OCI-LY1 (cell line): ENCODE measurements at regions not wholly inside any gene's neighbourhood (a gene's known extent, or its start where the extent isn't known, plus 50 kb on each side); places are given as distances from the start of the nearest gene placed in this dataset.

Experiments used
- H2AFZ ChIP-seq: fragments of 200-600 bp; sonication (generic), shearing (Covaris generic); 2 replicates; pipeline ENCODE4 v1.6.0; 2014; ENCODE audit warnings: antibody characterized with exemption, mild to moderate bottlenecking, low read length
- H3F3A ChIP-seq: fragments of 200-600 bp; sonication (generic), shearing (Covaris generic); 2 replicates; pipeline ENCODE4 v1.6.0; 2014; ENCODE audit warnings: mild to moderate bottlenecking, antibody characterized with exemption, low read length, moderate library complexity; ENCODE audit not compliant: insufficient read depth
- H3K27ac ChIP-seq: fragments of 200-600 bp; sonication (generic); 2 replicates; pipeline ENCODE4 v1.5.1; 2014; ENCODE audit warnings: low read length, mixed run types, mild to moderate bottlenecking, low read depth; ENCODE audit not compliant: poor library complexity, severe bottlenecking
- H3K27me3 ChIP-seq: fragments of 200-600 bp; sonication (generic); 2 replicates; pipeline ENCODE4 v1.6.0; 2014; ENCODE audit warnings: antibody characterized with exemption, mild to moderate bottlenecking, low read length, moderate library complexity; ENCODE audit not compliant: insufficient read depth
- H3K36me3 ChIP-seq: fragments of 200-600 bp; sonication (generic); 2 replicates; pipeline ENCODE4 v1.6.1; 2014; ENCODE audit warnings: mild to moderate bottlenecking, antibody characterized with exemption, low read length, moderate library complexity, mixed read lengths; ENCODE audit not compliant: insufficient read depth
- H3K4me1 ChIP-seq: fragments of 200-600 bp; sonication (generic); 2 replicates; pipeline ENCODE4 v1.5.1; 2014; ENCODE audit warnings: mild to moderate bottlenecking, low read length, moderate library complexity; ENCODE audit not compliant: insufficient read depth, severe bottlenecking
- H3K4me2 ChIP-seq: fragments of 200-600 bp; sonication (generic), shearing (Covaris generic); 2 replicates; pipeline ENCODE4 v1.6.1; 2014; ENCODE audit warnings: low read length
- H3K4me3 ChIP-seq: fragments of 200-600 bp; sonication (generic); 2 replicates; pipeline ENCODE4 v1.5.1; 2014; ENCODE audit warnings: low read length, low read depth, mild to moderate bottlenecking, mixed read lengths; ENCODE audit not compliant: poor library complexity, severe bottlenecking
- H3K79me2 ChIP-seq: fragments of 200-600 bp; shearing (Covaris generic); 2 replicates; pipeline ENCODE4 v1.6.1; 2016; ENCODE audit warnings: mixed run types, low read length, mixed read lengths; ENCODE audit not compliant: insufficient read depth
- H3K9ac ChIP-seq: fragments of 200-600 bp; sonication (generic), shearing (Covaris generic); 2 replicates; pipeline ENCODE4 v1.6.1; 2014; ENCODE audit warnings: mild to moderate bottlenecking, low read length, mixed read lengths
- H3K9me2 ChIP-seq: fragments of 200-600 bp; sonication (generic), shearing (Covaris generic); 2 replicates; pipeline ENCODE4 v1.6.1; 2014; ENCODE audit warnings: low read depth, mild to moderate bottlenecking, low read length, mixed read lengths
- H3K9me3 ChIP-seq: fragments of 200-600 bp; shearing (Covaris generic); 2 replicates; pipeline ENCODE4 v1.6.1; 2014; ENCODE audit warnings: low read length, mixed read lengths
- H4K20me1 ChIP-seq: fragments of 200-600 bp; sonication (generic), shearing (Covaris generic); 2 replicates; pipeline ENCODE4 v1.6.0; 2016; ENCODE audit warnings: mild to moderate bottlenecking, low read length; ENCODE audit not compliant: insufficient read depth
- CTCF ChIP-seq: fragments of 200-600 bp; sonication (generic), shearing (Covaris generic); IDR thresholded peaks from 2 replicates; pipeline ENCODE4 v1.5.1; 2017; ENCODE audit warnings: mild to moderate bottlenecking, antibody characterized with exemption, low read length, moderate library complexity, mixed read lengths
- EZH2 ChIP-seq: fragments of 200-600 bp; sonication (generic), shearing (Covaris generic); IDR thresholded peaks from 2 replicates; pipeline ENCODE4 v1.8.0; 2017; ENCODE audit warnings: borderline replicate concordance, mixed run types, mild to moderate bottlenecking, antibody characterized with exemption, low read length, moderate library complexity, mixed read lengths

- no peak overlapping the region for H3K9ac ChIP-seq
- no peak overlapping the region for H2AFZ ChIP-seq
- no peaks in the 10 kb centered on the region for H3K9me3 ChIP-seq
- H3K4me3 ChIP-seq, result no peak overlapping the region
- no peaks in the 10 kb centered on the region for H4K20me1 ChIP-seq
- no peak for TF ChIP-seq CTCF
- no peak for TF ChIP-seq EZH2
- H3K4me2 ChIP-seq, result no peak overlapping the region
- H3K27me3 ChIP-seq, result no peaks in the 10 kb centered on the region
- H3F3A ChIP-seq, result no peaks in the 10 kb centered on the region
- no peaks in the 10 kb centered on the region for H3K36me3 ChIP-seq
- H3K4me1 ChIP-seq, result no peaks in the 10 kb centered on the region
- no peaks in the 10 kb centered on the region for H3K79me2 ChIP-seq
- no peaks in the 10 kb centered on the region for H3K9me2 ChIP-seq
- no peak overlapping the region for H3K27ac ChIP-seq
Observed at GRCh38 chr11:22554221-22554620, 71.4 kb downstream of the FANCF start.

GRCh38 chr11:22552885-22553284 lies 72.7 kb downstream of the FANCF start:
- H3K36me3 ChIP-seq, result no peaks in the 10 kb centered on the region
- H3K27ac ChIP-seq, result no peak overlapping the region
- H4K20me1 ChIP-seq, result no peaks in the 10 kb centered on the region
- H3K79me2 ChIP-seq, result no peaks in the 10 kb centered on the region
- no peak overlapping the region for H3K9ac ChIP-seq
- no peak overlapping the region for H3K4me2 ChIP-seq
- no peaks in the 10 kb centered on the region for H3K9me2 ChIP-seq
- H3K9me3 ChIP-seq, result no peaks in the 10 kb centered on the region
- H3K4me3 ChIP-seq, result no peak overlapping the region
- H3F3A ChIP-seq, result no peaks in the 10 kb centered on the region
- no peak for TF ChIP-seq CTCF
- TF ChIP-seq EZH2, result no peak
- H3K4me1 ChIP-seq, result no peaks in the 10 kb centered on the region
- no peaks in the 10 kb centered on the region for H3K27me3 ChIP-seq
- no peak overlapping the region for H2AFZ ChIP-seq

DNA sequence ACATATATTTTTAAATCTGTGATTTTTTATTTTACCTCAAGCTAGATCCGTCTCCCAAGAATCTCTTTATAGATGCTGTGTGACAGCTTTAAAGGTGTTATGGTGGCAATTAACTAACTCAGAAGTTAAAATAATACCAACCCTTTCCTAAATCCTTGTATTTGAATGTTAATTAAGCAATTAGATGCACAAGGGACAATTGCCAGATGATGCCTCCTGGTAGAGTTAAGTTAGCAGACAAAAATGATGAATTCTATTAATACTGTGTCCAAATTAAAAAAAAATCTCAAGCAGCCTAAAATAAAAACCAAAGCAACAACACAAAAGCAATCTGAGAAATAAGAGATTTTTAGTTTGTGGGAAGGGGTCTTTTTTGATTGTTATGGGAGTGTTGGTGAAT lies 78.9 kb downstream of the FANCF start:
- no peaks in the 10 kb centered on the region for H3F3A ChIP-seq
- H3K4me2 ChIP-seq, result no peak overlapping the region
- H3K4me1 ChIP-seq, result no peaks in the 10 kb centered on the region
- no peak overlapping the region for H3K27ac ChIP-seq
- H4K20me1 ChIP-seq, result no peaks in the 10 kb centered on the region
- H3K79me2 ChIP-seq, result no peaks in the 10 kb centered on the region
- no peak overlapping the region for H2AFZ ChIP-seq
- H3K4me3 ChIP-seq, result no peak overlapping the region
- no peaks in the 10 kb centered on the region for H3K9me3 ChIP-seq
- H3K27me3 ChIP-seq, result no peaks in the 10 kb centered on the region
- no peaks in the 10 kb centered on the region for H3K9me2 ChIP-seq
- TF ChIP-seq EZH2 (no peak), CTCF (no peak)
- H3K36me3 ChIP-seq, result no peaks in the 10 kb centered on the region
- no peak overlapping the region for H3K9ac ChIP-seq
